H9 (cell line): ENCODE measurements at regions not wholly inside any gene's neighbourhood (a gene's known extent, or its start where the extent isn't known, plus 50 kb on each side); places are given as distances from the start of the nearest gene placed in this dataset.

Experiments used
- DNase-seq: peaks from one replicate; pipeline ENCODE4 v3.0.0-alpha.2; 2017
- H2AFZ ChIP-seq: one replicate; pipeline ENCODE4 v1.6.1; 2013; ENCODE audit warnings: mild to moderate bottlenecking, low read length, control low read depth, moderate library complexity
- H2AK5ac ChIP-seq: 2 replicates; pipeline ENCODE4 v1.6.1; 2013; ENCODE audit warnings: low read length, control low read depth, mixed read lengths; ENCODE audit not compliant: insufficient read length
- H2BK120ac ChIP-seq: one replicate; pipeline ENCODE4 v1.6.1; 2013; ENCODE audit warnings: low read depth, mild to moderate bottlenecking, low read length, control low read depth, inconsistent platforms; ENCODE audit not compliant: poor library complexity, severe bottlenecking
- H2BK12ac ChIP-seq: 2 replicates; pipeline ENCODE4 v1.6.1; 2013; ENCODE audit warnings: low read length, control low read depth, mixed read lengths, low read depth; ENCODE audit not compliant: insufficient read length
- H2BK15ac ChIP-seq: 2 replicates; pipeline ENCODE4 v1.6.1; 2013; ENCODE audit warnings: low read depth, low read length, control low read depth
- H2BK20ac ChIP-seq: one replicate; pipeline ENCODE4 v1.6.1; 2013; ENCODE audit warnings: low read depth, mild to moderate bottlenecking, low read length, control low read depth, inconsistent platforms; ENCODE audit not compliant: poor library complexity, severe bottlenecking
- H2BK5ac ChIP-seq: 2 replicates; pipeline ENCODE4 v1.6.1; 2013; ENCODE audit warnings: low read length, control low read depth, mixed read lengths; ENCODE audit not compliant: insufficient read length
- H3K14ac ChIP-seq: 2 replicates; pipeline ENCODE4 v1.6.1; 2013; ENCODE audit warnings: low read length, control low read depth; ENCODE audit not compliant: insufficient read depth
- H3K18ac ChIP-seq: 2 replicates; pipeline ENCODE4 v1.6.1; 2013; ENCODE audit warnings: low read depth, mild to moderate bottlenecking, mixed read lengths, low read length, control low read depth; ENCODE audit not compliant: insufficient read length
- H3K23ac ChIP-seq: 2 replicates; pipeline ENCODE4 v1.6.1; 2013; ENCODE audit warnings: low read length, control low read depth, mixed read lengths, low read depth; ENCODE audit not compliant: insufficient read length
- H3K23me2 ChIP-seq: 2 replicates; pipeline ENCODE4 v1.6.1; 2013; ENCODE audit warnings: low read depth, mild to moderate bottlenecking, mixed read lengths, low read length, control low read depth; ENCODE audit not compliant: insufficient read length, poor library complexity, severe bottlenecking
- H3K27ac ChIP-seq: 2 replicates; pipeline ENCODE4 v1.5.1; 2013; ENCODE audit warnings: low read length, control low read depth, mixed read lengths, low read depth; ENCODE audit not compliant: insufficient read length
- H3K27me3 ChIP-seq: 2 replicates; pipeline ENCODE4 v1.6.1; 2013; ENCODE audit warnings: low read length, control low read depth, inconsistent platforms; ENCODE audit not compliant: insufficient read depth
- H3K4ac ChIP-seq: 2 replicates; pipeline ENCODE4 v1.6.1; 2013; ENCODE audit warnings: low read depth, mild to moderate bottlenecking, control low read depth, inconsistent platforms, low read length, moderate library complexity
- H3K4me1 ChIP-seq: 2 replicates; pipeline ENCODE4 v1.6.1; 2013; ENCODE audit warnings: low read length, control low read depth, inconsistent platforms; ENCODE audit not compliant: insufficient read depth
- H3K4me2 ChIP-seq: 2 replicates; pipeline ENCODE4 v1.6.1; 2013; ENCODE audit warnings: low read length, control low read depth, mixed read lengths; ENCODE audit not compliant: insufficient read length, insufficient read depth
- H3K56ac ChIP-seq: 2 replicates; pipeline ENCODE4 v1.6.1; 2013; ENCODE audit warnings: low read depth, mild to moderate bottlenecking, mixed read lengths, low read length, control low read depth; ENCODE audit not compliant: insufficient read length
- H3K79me1 ChIP-seq: 2 replicates; pipeline ENCODE4 v1.6.1; 2013; ENCODE audit warnings: low read depth, mild to moderate bottlenecking, moderate library complexity, low read length, control low read depth, inconsistent platforms; ENCODE audit not compliant: insufficient read depth, poor library complexity, severe bottlenecking
- H3K79me2 ChIP-seq: 2 replicates; pipeline ENCODE4 v1.6.1; 2013; ENCODE audit warnings: low read length, control low read depth, inconsistent platforms; ENCODE audit not compliant: insufficient read depth
- H3K9ac ChIP-seq: 2 replicates; pipeline ENCODE4 v1.6.1; 2013; ENCODE audit warnings: low read length, control low read depth, mixed read lengths; ENCODE audit not compliant: insufficient read length; ENCODE audit errors: extremely low read depth
- H3K9me3 ChIP-seq: one replicate; pipeline ENCODE4 v1.6.1; 2013; ENCODE audit warnings: low read depth, low read length, inconsistent platforms; ENCODE audit not compliant: control insufficient read depth
- H3T11ph ChIP-seq: one replicate; pipeline ENCODE4 v1.6.1; 2013; ENCODE audit warnings: mild to moderate bottlenecking, low read length, control low read depth, inconsistent platforms
- H4K20me1 ChIP-seq: one replicate; pipeline ENCODE4 v1.6.1; 2013; ENCODE audit not compliant: control insufficient read depth, insufficient read length, insufficient read depth
- H4K5ac ChIP-seq: 2 replicates; pipeline ENCODE4 v1.6.1; 2013; ENCODE audit warnings: low read depth, mild to moderate bottlenecking, mixed read lengths, low read length, control low read depth; ENCODE audit not compliant: insufficient read length
- H4K8ac ChIP-seq: replicated peaks from 2 replicates; pipeline ENCODE4 v1.6.1; 2013; ENCODE audit warnings: low read length, control low read depth, mixed read lengths, low read depth; ENCODE audit not compliant: insufficient read length
- H4K91ac ChIP-seq: 2 replicates; pipeline ENCODE4 v1.6.1; 2013; ENCODE audit warnings: low read depth, mild to moderate bottlenecking, moderate library complexity, mixed read lengths, low read length, control low read depth; ENCODE audit not compliant: insufficient read length
- H3K27ac Mint-ChIP-seq, 3 experiments: 2 replicates in 2 of 3; 3 replicates in 1 of 3; pipeline ENCODE4 v1.8.0; 2020 to 2021; ENCODE audit warnings: mixed read lengths in 3 of 3, mild to moderate bottlenecking in 1 of 3, moderate library complexity in 1 of 3
- H3K27me3 Mint-ChIP-seq: 2 replicates; pipeline ENCODE4 v1.8.0; 2021; ENCODE audit warnings: low read depth, mild to moderate bottlenecking, moderate library complexity, mixed read lengths
- H3K36me3 Mint-ChIP-seq, 3 experiments: 2 replicates in 2 of 3; 3 replicates in 1 of 3; pipeline ENCODE4 v1.8.0; 2020 to 2021; ENCODE audit warnings: low read depth in 3 of 3, mixed read lengths in 3 of 3; ENCODE audit not compliant: insufficient read depth in 1 of 3
- H3K4me1 Mint-ChIP-seq, 2 experiments: 2 replicates each; pipeline ENCODE4 v1.8.0; 2020; ENCODE audit warnings: mixed read lengths in 2 of 2
- H3K4me3 Mint-ChIP-seq, 2 experiments: 2 replicates in 1 of 2; 3 replicates in 1 of 2; pipeline ENCODE4 v1.8.0; 2020 to 2021; ENCODE audit warnings: mild to moderate bottlenecking in 2 of 2, mixed read lengths in 2 of 2, moderate library complexity in 1 of 2
- H3K9me3 Mint-ChIP-seq, 2 experiments: 2 replicates in 1 of 2; 3 replicates in 1 of 2; pipeline ENCODE4 v1.8.0; 2020; ENCODE audit warnings: mild to moderate bottlenecking in 2 of 2, mixed read lengths in 2 of 2, moderate library complexity in 1 of 2
- CTCF ChIP-seq: fragments of 200-600 bp; sonication (generic); conservative IDR thresholded peaks from 3 replicates; pipeline ENCODE4 v1.8.0; 2021; ENCODE audit warnings: antibody characterized with exemption, mild to moderate bottlenecking
- WGBS: extraction: QIAGEN DNeasy Blood & Tissue Kit; methylation state at CpG from one replicate; pipeline ENCODE4 v1.1.7; 2013; ENCODE audit warnings: missing lambda C conversion rate, low lambda C conversion rate, mixed read lengths; ENCODE audit not compliant: insufficient read length; ENCODE audit errors: extremely low coverage; 5-methylcytosine and 5-hydroxymethylcytosine counted together

GRCh38 chr19:31718032-31718431 lies 368.8 kb upstream of the TSHZ3 start:
- H3K18ac ChIP-seq = no peak overlapping the region
- H2AK5ac ChIP-seq = no peak overlapping the region
- peaks cover 0 to 3% of the 10 kb centered on the region in 2 experiments; a peak in 1 of 5 replicates for H3K9me3 Mint-ChIP-seq
- no peak for DNase-seq
- H3K4me1 ChIP-seq = no peaks in the 10 kb centered on the region
- no peak overlapping the region for H4K8ac ChIP-seq
- H3K9ac ChIP-seq = no peak overlapping the region
- H4K91ac ChIP-seq = no peak overlapping the region
- no peaks in the 10 kb centered on the region for H3K23me2 ChIP-seq
- H3K27ac ChIP-seq = no peak overlapping the region
- WGBS = no CpG with 5 or more reads among the region's 6 CpGs
- H3K4me1 Mint-ChIP-seq = peaks cover 3 to 17% of the 10 kb centered on the region in 2 experiments
- H2AFZ ChIP-seq = no peak overlapping the region
- no peak overlapping the region for H4K5ac ChIP-seq
- peaks cover 5% of the 10 kb centered on the region for H3K27me3 Mint-ChIP-seq
- H2BK120ac ChIP-seq = no peak overlapping the region
- H3K14ac ChIP-seq = no peak overlapping the region
- no peak overlapping the region for H3T11ph ChIP-seq
- no peak overlapping the region for H3K4me2 ChIP-seq
- no peaks in the 10 kb centered on the region for H3K79me2 ChIP-seq
- H2BK20ac ChIP-seq = no peak overlapping the region
- H3K9me3 ChIP-seq = no peaks in the 10 kb centered on the region
- no peak overlapping the region for H3K23ac ChIP-seq
- H2BK15ac ChIP-seq = no peak overlapping the region
- H3K27ac Mint-ChIP-seq = no peak overlapping the region
- no peaks in the 10 kb centered on the region for H3K79me1 ChIP-seq
- no peaks in the 10 kb centered on the region; a peak in 1 of 7 replicates for H3K36me3 Mint-ChIP-seq
- H3K56ac ChIP-seq = no peak overlapping the region
- no peaks in the 10 kb centered on the region for H4K20me1 ChIP-seq
- no peak for TF ChIP-seq CTCF
- no peaks in the 10 kb centered on the region for H3K27me3 ChIP-seq
- no peak overlapping the region for H3K4ac ChIP-seq
- no peak overlapping the region for H3K4me3 Mint-ChIP-seq
- no peak overlapping the region for H2BK5ac ChIP-seq
- H2BK12ac ChIP-seq = no peak overlapping the region
